ENCODE measurements at regions not wholly inside any gene's neighbourhood (a gene's known extent, or its start where the extent isn't known, plus 50 kb on each side); places are given as distances from the start of the nearest gene placed in this dataset.

DNA sequence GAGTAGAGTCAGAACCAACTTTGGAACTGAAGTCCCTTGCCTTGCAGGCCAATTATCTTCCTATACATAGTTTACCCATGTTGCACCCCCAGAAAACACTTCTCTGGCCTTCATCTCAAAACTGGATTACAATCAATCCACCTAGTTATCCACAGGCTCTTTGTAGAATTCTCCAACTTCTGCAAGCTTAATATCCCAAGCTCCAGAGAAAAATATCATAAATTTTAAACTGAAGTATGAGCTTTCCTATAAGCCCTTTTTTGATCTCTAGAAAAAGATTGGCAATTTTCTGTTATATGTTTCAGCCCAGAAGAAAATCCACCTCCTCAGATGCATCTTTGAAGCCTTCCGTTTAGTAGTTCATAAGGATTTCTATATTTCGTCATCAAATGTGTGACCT, 553.4 kb downstream of the SNAPC1 start:
- Histone ChIP-seq H3K27me3 (ENCODE audit: insufficient read depth, low read depth, severe bottlenecking) (no peaks in the 10 kb centered on the region), H3K27ac (no peak overlapping the region), H3K9me3 (ENCODE audit: severe bottlenecking) (no peaks in the 10 kb centered on the region), H3K4me3 (ENCODE audit: low read depth, low read length) (no peak overlapping the region), H3K36me3 (no peaks in the 10 kb centered on the region)
- TF ChIP-seq, protein P1, sequence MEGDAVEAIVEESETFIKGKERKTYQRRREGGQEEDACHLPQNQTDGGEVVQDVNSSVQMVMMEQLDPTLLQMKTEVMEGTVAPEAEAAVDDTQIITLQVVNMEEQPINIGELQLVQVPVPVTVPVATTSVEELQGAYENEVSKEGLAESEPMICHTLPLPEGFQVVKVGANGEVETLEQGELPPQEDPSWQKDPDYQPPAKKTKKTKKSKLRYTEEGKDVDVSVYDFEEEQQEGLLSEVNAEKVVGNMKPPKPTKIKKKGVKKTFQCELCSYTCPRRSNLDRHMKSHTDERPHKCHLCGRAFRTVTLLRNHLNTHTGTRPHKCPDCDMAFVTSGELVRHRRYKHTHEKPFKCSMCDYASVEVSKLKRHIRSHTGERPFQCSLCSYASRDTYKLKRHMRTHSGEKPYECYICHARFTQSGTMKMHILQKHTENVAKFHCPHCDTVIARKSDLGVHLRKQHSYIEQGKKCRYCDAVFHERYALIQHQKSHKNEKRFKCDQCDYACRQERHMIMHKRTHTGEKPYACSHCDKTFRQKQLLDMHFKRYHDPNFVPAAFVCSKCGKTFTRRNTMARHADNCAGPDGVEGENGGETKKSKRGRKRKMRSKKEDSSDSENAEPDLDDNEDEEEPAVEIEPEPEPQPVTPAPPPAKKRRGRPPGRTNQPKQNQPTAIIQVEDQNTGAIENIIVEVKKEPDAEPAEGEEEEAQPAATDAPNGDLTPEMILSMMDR (IDR thresholded peaks at IDR 0.05; ENCODE audit: low read depth, low read length) = no peak
- DNase-seq = no peak

DNA sequence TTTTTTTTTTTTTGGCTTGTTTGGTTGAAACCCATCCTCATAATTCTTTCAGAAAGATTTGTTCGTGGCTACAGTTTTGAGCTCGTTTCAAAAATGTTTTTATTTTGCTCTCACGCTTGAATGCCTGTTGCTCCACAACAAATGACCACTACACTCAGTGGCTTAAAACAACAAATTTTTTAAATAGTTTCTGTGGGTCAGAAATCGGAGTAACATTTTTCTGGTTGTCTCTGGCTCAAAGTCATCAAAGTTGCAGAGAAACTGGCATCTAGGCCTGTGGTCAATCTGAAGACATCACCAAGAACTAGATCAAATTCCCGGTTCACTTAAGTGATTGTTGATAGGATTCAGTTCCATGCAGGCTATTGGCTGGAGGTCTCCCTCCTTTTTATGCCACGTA, 560.0 kb downstream of the SNAPC1 start:
- no peaks in the 10 kb centered on the region for H3K9me3 ChIP-seq (ENCODE audit: severe bottlenecking)
- no peak overlapping the region for H3K4me3 ChIP-seq (ENCODE audit: low read depth, low read length)
- H3K27ac ChIP-seq = no peak overlapping the region
- no peaks in the 10 kb centered on the region for H3K27me3 ChIP-seq (ENCODE audit: insufficient read depth, low read depth, severe bottlenecking)
- TF ChIP-seq, protein P1 (IDR thresholded peaks at IDR 0.05; ENCODE audit: low read depth, low read length) = no peak
- H3K36me3 ChIP-seq = no peaks in the 10 kb centered on the region
- no peak for DNase-seq

DNA sequence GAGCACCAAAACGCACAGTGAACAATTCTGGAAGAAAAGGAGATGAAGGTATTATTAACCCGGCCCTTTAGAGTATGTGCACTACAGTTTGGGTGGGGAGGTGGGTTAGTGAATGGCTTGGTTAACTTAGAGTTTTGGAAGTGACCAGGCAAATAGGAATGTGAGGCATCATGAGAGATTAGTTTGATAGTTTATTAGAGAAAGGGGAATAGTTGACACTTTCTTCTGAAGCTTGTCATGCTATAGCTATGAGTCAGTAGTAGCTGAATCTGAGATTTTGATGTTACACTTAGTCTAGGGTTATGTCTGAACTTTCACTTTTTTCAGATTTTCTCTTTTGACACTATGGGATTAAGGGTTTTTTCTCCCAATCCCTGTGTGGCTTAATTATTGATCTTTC, 567.2 kb downstream of the SNAPC1 start:
- Histone ChIP-seq H3K36me3 (no peaks in the 10 kb centered on the region), H3K4me3 (ENCODE audit: low read depth, low read length) (no peak overlapping the region), H3K9me3 (ENCODE audit: severe bottlenecking) (no peaks in the 10 kb centered on the region), H3K27me3 (ENCODE audit: insufficient read depth, low read depth, severe bottlenecking) (no peaks in the 10 kb centered on the region), H3K27ac (no peak overlapping the region)
- TF ChIP-seq, protein P1 (IDR thresholded peaks at IDR 0.05; ENCODE audit: low read depth, low read length) = no peak
- no peak for DNase-seq

DNA sequence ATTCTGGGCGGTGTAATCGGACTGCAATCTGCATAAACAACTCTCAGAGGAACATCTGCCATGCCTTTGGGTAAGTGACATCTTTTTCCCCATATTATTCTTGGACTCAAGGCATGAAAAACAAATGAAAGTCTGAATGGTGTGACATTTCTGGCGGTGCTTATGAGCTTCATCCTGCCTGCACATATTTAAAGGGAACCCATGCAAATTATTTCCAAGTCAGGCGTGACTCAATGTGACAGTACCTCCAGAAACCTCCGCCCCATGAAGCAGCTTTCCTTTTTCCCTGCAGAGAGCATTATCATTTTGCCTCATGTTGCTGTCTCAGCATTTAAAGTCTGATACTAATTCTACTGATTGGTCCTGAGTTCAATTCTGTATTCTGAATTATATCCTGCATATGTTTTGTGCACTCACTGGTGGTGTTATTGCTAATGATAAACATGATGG, 585.4 kb downstream of the SNAPC1 start:
- H3K9me3 ChIP-seq (ENCODE audit: severe bottlenecking) = no peaks in the 10 kb centered on the region
- H3K4me3 ChIP-seq (ENCODE audit: low read depth, low read length) = no peak overlapping the region
- H3K27ac ChIP-seq = no peak overlapping the region
- DNase-seq = no peak
- H3K36me3 ChIP-seq = no peaks in the 10 kb centered on the region
- TF ChIP-seq, protein P1 (IDR thresholded peaks at IDR 0.05; ENCODE audit: low read depth, low read length) = no peak
- no peaks in the 10 kb centered on the region for H3K27me3 ChIP-seq (ENCODE audit: insufficient read depth, low read depth, severe bottlenecking)

DNA sequence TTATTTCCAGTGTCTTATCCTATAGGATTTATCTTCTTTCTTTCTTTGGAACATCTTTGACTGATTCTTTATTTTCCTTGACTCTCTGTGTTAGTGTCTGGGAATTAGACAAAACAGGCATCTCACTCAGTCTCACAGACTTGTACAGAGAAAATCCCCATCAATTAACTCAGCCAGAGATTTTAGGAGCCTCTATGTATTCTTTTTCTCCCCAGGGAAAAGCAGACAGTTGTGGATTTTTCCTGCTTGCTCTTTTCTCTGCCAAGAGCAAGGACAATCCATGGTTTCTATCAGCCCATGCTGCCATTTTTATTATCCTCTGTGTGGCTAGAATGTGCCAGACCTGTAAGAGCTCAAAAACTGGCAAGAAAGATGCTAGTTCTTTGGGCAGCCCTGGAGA, 595.1 kb downstream of the SNAPC1 start:
- peaks cover 8% of the 10 kb centered on the region for H3K9me3 ChIP-seq (ENCODE audit: severe bottlenecking)
- TF ChIP-seq, protein P1 (IDR thresholded peaks at IDR 0.05; ENCODE audit: low read depth, low read length) = no peak
- DNase-seq = no peak

DNA sequence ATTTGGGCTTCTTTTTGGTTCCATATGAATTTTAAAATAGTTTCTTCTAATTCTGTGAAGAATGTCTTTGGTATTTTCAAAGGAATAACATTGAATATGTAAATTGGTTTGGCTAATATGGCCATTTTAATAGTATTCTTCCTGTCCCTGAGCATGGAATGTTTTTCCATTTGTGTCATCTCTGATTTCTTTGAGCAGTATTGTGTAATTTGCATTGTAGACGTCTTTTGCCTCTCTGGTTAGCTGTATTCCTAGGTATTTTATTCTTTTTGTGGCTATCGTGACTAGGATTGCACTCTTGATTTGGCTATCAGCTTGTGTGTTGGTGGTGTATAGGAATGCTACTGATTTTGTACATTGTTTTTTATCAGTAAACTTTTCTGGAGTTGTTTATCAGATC, 601.9 kb downstream of the SNAPC1 start:
- TF ChIP-seq, protein P1 (IDR thresholded peaks at IDR 0.05; ENCODE audit: low read depth, low read length) = no peak
- Histone ChIP-seq H3K27me3 (ENCODE audit: insufficient read depth, low read depth, severe bottlenecking) (no peaks in the 10 kb centered on the region), H3K27ac (no peak overlapping the region), H3K9me3 (ENCODE audit: severe bottlenecking) (no peaks in the 10 kb centered on the region), H3K4me3 (ENCODE audit: low read depth, low read length) (no peak overlapping the region), H3K36me3 (no peaks in the 10 kb centered on the region)
- no peak for DNase-seq

More for the DNA sequence above, 595.1 kb downstream of the SNAPC1 start:
- Histone ChIP-seq H3K36me3 (no peaks in the 10 kb centered on the region), H3K4me3 (ENCODE audit: low read depth, low read length) (no peak overlapping the region), H3K27me3 (ENCODE audit: insufficient read depth, low read depth, severe bottlenecking) (no peaks in the 10 kb centered on the region), H3K27ac (no peak overlapping the region)
